Gastrocnemius medialis (tissue), 4 donors: ENCODE measurements at regions not wholly inside any gene's neighbourhood (a gene's known extent, or its start where the extent isn't known, plus 50 kb on each side); places are given as distances from the start of the nearest gene placed in this dataset.
"Not testable (repeated sequence)": the region's sequence is repeated elsewhere in the genome, so short reads cannot be mapped to it uniquely, and the experiment has no call there.

ENCODE experiments used
- POLR2A ChIP-seq, 2 donors: fragments of 450-650 bp; IDR thresholded peaks; one replicate each; pipeline ENCODE4 v1.6.1; 2017; ENCODE audit warnings: antibody characterized with exemption in 2 of 2, mild to moderate bottlenecking in 2 of 2, moderate library complexity in 2 of 2
- TF ChIP-seq, protein P1 (sequence below), 5 experiments: fragments of 450-650 bp in 3 of 5; fragments of 200-600 bp in 2 of 5; sonication (generic) in 2 of 5; IDR thresholded peaks in 4 of 5; conservative IDR thresholded peaks in 1 of 5; 1 replicate in 4 of 5; 2 replicates in 1 of 5; pipeline ENCODE4 v1.5.1; 2016 to 2019; ENCODE audit warnings: antibody characterized with exemption in 5 of 5, mild to moderate bottlenecking in 3 of 5, moderate library complexity in 3 of 5

- TF ChIP-seq, protein P1, sequence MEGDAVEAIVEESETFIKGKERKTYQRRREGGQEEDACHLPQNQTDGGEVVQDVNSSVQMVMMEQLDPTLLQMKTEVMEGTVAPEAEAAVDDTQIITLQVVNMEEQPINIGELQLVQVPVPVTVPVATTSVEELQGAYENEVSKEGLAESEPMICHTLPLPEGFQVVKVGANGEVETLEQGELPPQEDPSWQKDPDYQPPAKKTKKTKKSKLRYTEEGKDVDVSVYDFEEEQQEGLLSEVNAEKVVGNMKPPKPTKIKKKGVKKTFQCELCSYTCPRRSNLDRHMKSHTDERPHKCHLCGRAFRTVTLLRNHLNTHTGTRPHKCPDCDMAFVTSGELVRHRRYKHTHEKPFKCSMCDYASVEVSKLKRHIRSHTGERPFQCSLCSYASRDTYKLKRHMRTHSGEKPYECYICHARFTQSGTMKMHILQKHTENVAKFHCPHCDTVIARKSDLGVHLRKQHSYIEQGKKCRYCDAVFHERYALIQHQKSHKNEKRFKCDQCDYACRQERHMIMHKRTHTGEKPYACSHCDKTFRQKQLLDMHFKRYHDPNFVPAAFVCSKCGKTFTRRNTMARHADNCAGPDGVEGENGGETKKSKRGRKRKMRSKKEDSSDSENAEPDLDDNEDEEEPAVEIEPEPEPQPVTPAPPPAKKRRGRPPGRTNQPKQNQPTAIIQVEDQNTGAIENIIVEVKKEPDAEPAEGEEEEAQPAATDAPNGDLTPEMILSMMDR (IDR thresholded peaks at IDR 0.05 in 4 of 5, conservative IDR thresholded peaks at IDR 0.05 in 1 of 5) = not testable (repeated sequence)
- not testable (repeated sequence) for TF ChIP-seq POLR2A (IDR thresholded peaks at IDR 0.05)
These were observed 74.1 kb upstream of the METTL9 start for GRCh38 chr16:21525029-21525895.
